WTC11 (cell line): ENCODE measurements at regions not wholly inside any gene's neighbourhood (a gene's known extent, or its start where the extent isn't known, plus 50 kb on each side); places are given as distances from the start of the nearest gene placed in this dataset.

Experiments used
- ATAC-seq: fragments of 200-7000 bp; cut with Tn5 transposase; 2 replicates; pipeline ENCODE4 v1.10.0; 2021; ENCODE audit warnings: mild to moderate bottlenecking, moderate library complexity
- CTCF ChIA-PET: fragments of 300-600 bp; sonication (Branson Sonifier 250); formaldehyde crosslinking; loops from one replicate; lab custom pipeline; 2021; ENCODE audit warnings: antibody characterized with exemption; lab: Charles Lee
- POLR2A ChIA-PET: fragments of 350-600 bp; sonication (Branson Sonifier 250); formaldehyde crosslinking; loops from one replicate; lab custom pipeline; 2021; ENCODE audit warnings: antibody characterized with exemption; lab: Charles Lee
- DNase-seq: peaks from one replicate; pipeline ENCODE4 v3.0.0; 2021; ENCODE audit warnings: low spot score
- H3K27ac Mint-ChIP-seq: 2 replicates; pipeline ENCODE4 v1.8.0; 2021; ENCODE audit warnings: mixed read lengths
- H3K27me3 Mint-ChIP-seq: 2 replicates; pipeline ENCODE4 v1.8.0; 2021; ENCODE audit warnings: low read depth, mild to moderate bottlenecking, moderate library complexity, mixed read lengths
- H3K36me3 Mint-ChIP-seq: 2 replicates; pipeline ENCODE4 v1.8.0; 2021; ENCODE audit warnings: mixed read lengths
- H3K4me1 Mint-ChIP-seq: 2 replicates; pipeline ENCODE4 v1.8.0; 2022; ENCODE audit warnings: mixed read lengths
- H3K4me3 Mint-ChIP-seq: 2 replicates; pipeline ENCODE4 v1.8.0; 2021; ENCODE audit warnings: mild to moderate bottlenecking, moderate library complexity, mixed read lengths
- H3K9me3 Mint-ChIP-seq: 2 replicates; pipeline ENCODE4 v1.8.0; 2021; ENCODE audit warnings: mixed read lengths
- ATF1 ChIP-seq: sonication (generic); formaldehyde crosslinking; IDR thresholded peaks from 2 replicates; pipeline ENCODE4 v1.8.1; 2023; ENCODE audit warnings: mild to moderate bottlenecking, moderate library complexity, missing genetic modification reagents
- ELF4 ChIP-seq: sonication (generic); formaldehyde crosslinking; IDR thresholded peaks from 2 replicates; pipeline ENCODE4 v1.8.1; 2022; ENCODE audit warnings: low read depth, mild to moderate bottlenecking, moderate library complexity, missing genetic modification reagents
- ETV6 ChIP-seq: sonication (generic); formaldehyde crosslinking; IDR thresholded peaks from 2 replicates; pipeline ENCODE4 v1.8.1; 2022; ENCODE audit warnings: mild to moderate bottlenecking, missing genetic modification reagents
- JAZF1 ChIP-seq: fragments of 250-450 bp; sonication (Bioruptor Pico); IDR thresholded peaks from 2 replicates; pipeline ENCODE4 v1.9.0; 2021; ENCODE audit warnings: moderate library complexity, mild to moderate bottlenecking, inconsistent platforms
- KAT7 ChIP-seq: sonication (generic); formaldehyde crosslinking; IDR thresholded peaks from 2 replicates; pipeline ENCODE4 v1.8.1; 2023; ENCODE audit warnings: missing genetic modification reagents, mild to moderate bottlenecking, borderline replicate concordance
- MXD4 ChIP-seq: fragments of 250-450 bp; sonication (Bioruptor Pico); IDR thresholded peaks from 2 replicates; pipeline ENCODE4 v1.8.0; 2021; ENCODE audit warnings: mild to moderate bottlenecking, moderate library complexity, borderline replicate concordance
- ZNF138 ChIP-seq: sonication (generic); formaldehyde crosslinking; conservative IDR thresholded peaks from 2 replicates; pipeline ENCODE4 v1.8.1; 2022; ENCODE audit warnings: mild to moderate bottlenecking, moderate library complexity, missing genetic modification reagents
- ZNF416 ChIP-seq: fragments of 250-450 bp; sonication (Bioruptor Pico); IDR thresholded peaks from 2 replicates; pipeline ENCODE4 v1.9.0; 2021; ENCODE audit warnings: mild to moderate bottlenecking, inconsistent platforms
- ZNF423 ChIP-seq: fragments of 250-450 bp; sonication (Bioruptor Pico); IDR thresholded peaks from 2 replicates; pipeline ENCODE4 v2.1.2; 2022; ENCODE audit warnings: mild to moderate bottlenecking, moderate library complexity
- TF ChIP-seq, protein P1 (sequence below): sonication (generic); formaldehyde crosslinking; conservative IDR thresholded peaks from 2 replicates; pipeline ENCODE4 v1.8.1; 2022; ENCODE audit warnings: mild to moderate bottlenecking, missing genetic modification reagents
- TF ChIP-seq, protein P2 (sequence below): fragments of 250-450 bp; sonication (Bioruptor Pico); IDR thresholded peaks from 2 replicates; pipeline ENCODE4 v1.8.0; 2021; ENCODE audit warnings: mild to moderate bottlenecking
- TF ChIP-seq, protein P3 (sequence below): sonication (generic); formaldehyde crosslinking; IDR thresholded peaks from 2 replicates; pipeline ENCODE4 v1.8.0; 2022; ENCODE audit warnings: mild to moderate bottlenecking, missing genetic modification reagents
- TF ChIP-seq, protein P4 (sequence below): sonication (generic); formaldehyde crosslinking; IDR thresholded peaks from 2 replicates; pipeline ENCODE4 v1.8.1; 2023; ENCODE audit warnings: mild to moderate bottlenecking, missing genetic modification reagents
- TF ChIP-seq, protein P5 (sequence below): sonication (generic); formaldehyde crosslinking; IDR thresholded peaks from 2 replicates; pipeline ENCODE4 v1.8.1; 2023; ENCODE audit warnings: mild to moderate bottlenecking, missing genetic modification reagents
- TF ChIP-seq, protein P6 (sequence below): fragments of 250-450 bp; sonication (Bioruptor Pico); IDR thresholded peaks from 2 replicates; pipeline ENCODE4 v2.1.2; 2022; ENCODE audit warnings: mild to moderate bottlenecking, moderate library complexity
- TF ChIP-seq, protein P7 (sequence below): fragments of 250-450 bp; sonication (Bioruptor Pico); IDR thresholded peaks from 2 replicates; pipeline ENCODE4 v1.9.0; 2021; ENCODE audit warnings: mild to moderate bottlenecking, borderline replicate concordance
- TF ChIP-seq, protein P8 (sequence below): fragments of 250-450 bp; sonication (Bioruptor Pico); IDR thresholded peaks from 2 replicates; pipeline ENCODE4 v1.9.0; 2021; ENCODE audit warnings: moderate library complexity, mild to moderate bottlenecking, inconsistent platforms, borderline replicate concordance
- TF ChIP-seq, protein P9 (sequence below): sonication (generic); formaldehyde crosslinking; IDR thresholded peaks from 2 replicates; pipeline ENCODE4 v1.8.1; 2022; ENCODE audit warnings: mild to moderate bottlenecking, moderate library complexity, missing genetic modification reagents

DNA sequence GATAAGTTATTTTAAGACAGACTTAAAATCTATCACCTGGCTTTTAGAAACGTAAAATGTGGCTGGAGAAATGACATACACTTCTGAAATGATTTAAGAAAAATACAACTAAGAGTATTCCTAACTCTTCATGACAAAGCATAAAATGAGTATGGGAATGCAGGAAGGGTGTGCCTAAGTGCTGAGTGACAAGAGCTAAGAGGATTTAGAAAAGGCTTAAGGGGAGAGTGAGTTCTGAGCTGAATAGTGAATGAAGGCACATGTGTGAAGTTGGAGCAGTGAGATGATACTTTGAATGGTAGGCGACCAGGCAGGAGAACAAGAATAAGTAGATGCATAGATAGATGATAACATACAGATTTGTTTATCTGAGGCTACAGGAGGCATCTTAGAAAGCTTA lies 458.3 kb upstream of the TENM3 start:
- Mint-ChIP-seq H3K27ac (no peak overlapping the region), H3K9me3 (peaks cover 17% of the 10 kb centered on the region), H3K36me3 (peaks cover 5% of the 10 kb centered on the region), H3K4me1 (peaks cover 7% of the 10 kb centered on the region; the same call in 1 of the 2 replicates), H3K27me3 (no peaks in the 10 kb centered on the region), H3K4me3 (no peak overlapping the region)
- ATAC-seq (no peak), DNase-seq (no peak)
- CTCF ChIA-PET, result no interaction called here
- POLR2A ChIA-PET, result no interaction called here
- TF ChIP-seq ELF4, result no peak

DNA sequence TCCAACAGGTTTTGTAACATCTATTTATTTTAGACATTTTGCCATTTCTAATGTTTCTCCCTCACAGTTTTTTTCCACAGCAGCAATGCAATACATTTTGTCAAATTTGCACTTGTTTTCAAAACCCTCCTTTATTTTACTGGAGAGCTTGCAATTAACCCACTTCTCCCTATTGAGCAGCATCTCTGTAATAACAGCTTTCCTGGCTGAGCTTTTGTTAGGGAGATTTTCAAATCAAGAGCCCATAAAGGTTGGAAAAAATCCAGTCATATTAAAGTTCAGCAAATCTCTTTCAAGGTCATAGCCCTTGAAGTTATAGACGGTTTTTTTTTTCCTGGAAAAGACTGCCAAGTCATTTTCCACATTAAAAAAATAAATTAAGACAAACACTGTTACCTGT lies 450.6 kb upstream of the TENM3 start:
- no peak overlapping the region for H3K4me3 Mint-ChIP-seq
- peaks cover 31% of the 10 kb centered on the region for H3K4me1 Mint-ChIP-seq
- DNase-seq, result no peak
- no peak for TF ChIP-seq ZNF138
- TF ChIP-seq, protein P1, sequence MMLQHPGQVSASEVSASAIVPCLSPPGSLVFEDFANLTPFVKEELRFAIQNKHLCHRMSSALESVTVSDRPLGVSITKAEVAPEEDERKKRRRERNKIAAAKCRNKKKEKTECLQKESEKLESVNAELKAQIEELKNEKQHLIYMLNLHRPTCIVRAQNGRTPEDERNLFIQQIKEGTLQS, result no peak
- TF ChIP-seq, protein P2, sequence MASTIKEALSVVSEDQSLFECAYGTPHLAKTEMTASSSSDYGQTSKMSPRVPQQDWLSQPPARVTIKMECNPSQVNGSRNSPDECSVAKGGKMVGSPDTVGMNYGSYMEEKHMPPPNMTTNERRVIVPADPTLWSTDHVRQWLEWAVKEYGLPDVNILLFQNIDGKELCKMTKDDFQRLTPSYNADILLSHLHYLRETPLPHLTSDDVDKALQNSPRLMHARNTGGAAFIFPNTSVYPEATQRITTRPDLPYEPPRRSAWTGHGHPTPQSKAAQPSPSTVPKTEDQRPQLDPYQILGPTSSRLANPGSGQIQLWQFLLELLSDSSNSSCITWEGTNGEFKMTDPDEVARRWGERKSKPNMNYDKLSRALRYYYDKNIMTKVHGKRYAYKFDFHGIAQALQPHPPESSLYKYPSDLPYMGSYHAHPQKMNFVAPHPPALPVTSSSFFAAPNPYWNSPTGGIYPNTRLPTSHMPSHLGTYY, result no peak
- TF ChIP-seq, protein P3, sequence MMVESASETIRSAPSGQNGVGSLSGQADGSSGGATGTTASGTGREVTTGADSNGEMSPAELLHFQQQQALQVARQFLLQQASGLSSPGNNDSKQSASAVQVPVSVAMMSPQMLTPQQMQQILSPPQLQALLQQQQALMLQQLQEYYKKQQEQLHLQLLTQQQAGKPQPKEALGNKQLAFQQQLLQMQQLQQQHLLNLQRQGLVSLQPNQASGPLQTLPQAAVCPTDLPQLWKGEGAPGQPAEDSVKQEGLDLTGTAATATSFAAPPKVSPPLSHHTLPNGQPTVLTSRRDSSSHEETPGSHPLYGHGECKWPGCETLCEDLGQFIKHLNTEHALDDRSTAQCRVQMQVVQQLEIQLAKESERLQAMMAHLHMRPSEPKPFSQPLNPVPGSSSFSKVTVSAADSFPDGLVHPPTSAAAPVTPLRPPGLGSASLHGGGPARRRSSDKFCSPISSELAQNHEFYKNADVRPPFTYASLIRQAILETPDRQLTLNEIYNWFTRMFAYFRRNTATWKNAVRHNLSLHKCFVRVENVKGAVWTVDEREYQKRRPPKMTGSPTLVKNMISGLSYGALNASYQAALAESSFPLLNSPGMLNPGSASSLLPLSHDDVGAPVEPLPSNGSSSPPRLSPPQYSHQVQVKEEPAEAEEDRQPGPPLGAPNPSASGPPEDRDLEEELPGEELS (CRISPR knock-in tag), result no peak
- TF ChIP-seq ATF1 (CRISPR knock-in tag), result no peak
- TF ChIP-seq, protein P4, sequence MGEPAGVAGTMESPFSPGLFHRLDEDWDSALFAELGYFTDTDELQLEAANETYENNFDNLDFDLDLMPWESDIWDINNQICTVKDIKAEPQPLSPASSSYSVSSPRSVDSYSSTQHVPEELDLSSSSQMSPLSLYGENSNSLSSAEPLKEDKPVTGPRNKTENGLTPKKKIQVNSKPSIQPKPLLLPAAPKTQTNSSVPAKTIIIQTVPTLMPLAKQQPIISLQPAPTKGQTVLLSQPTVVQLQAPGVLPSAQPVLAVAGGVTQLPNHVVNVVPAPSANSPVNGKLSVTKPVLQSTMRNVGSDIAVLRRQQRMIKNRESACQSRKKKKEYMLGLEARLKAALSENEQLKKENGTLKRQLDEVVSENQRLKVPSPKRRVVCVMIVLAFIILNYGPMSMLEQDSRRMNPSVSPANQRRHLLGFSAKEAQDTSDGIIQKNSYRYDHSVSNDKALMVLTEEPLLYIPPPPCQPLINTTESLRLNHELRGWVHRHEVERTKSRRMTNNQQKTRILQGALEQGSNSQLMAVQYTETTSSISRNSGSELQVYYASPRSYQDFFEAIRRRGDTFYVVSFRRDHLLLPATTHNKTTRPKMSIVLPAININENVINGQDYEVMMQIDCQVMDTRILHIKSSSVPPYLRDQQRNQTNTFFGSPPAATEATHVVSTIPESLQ (CRISPR knock-in tag), result no peak
- TF ChIP-seq ZNF423 (CRISPR knock-in tag), result no peak
- TF ChIP-seq ZNF416 (CRISPR knock-in tag), result no peak
- TF ChIP-seq, protein P5, sequence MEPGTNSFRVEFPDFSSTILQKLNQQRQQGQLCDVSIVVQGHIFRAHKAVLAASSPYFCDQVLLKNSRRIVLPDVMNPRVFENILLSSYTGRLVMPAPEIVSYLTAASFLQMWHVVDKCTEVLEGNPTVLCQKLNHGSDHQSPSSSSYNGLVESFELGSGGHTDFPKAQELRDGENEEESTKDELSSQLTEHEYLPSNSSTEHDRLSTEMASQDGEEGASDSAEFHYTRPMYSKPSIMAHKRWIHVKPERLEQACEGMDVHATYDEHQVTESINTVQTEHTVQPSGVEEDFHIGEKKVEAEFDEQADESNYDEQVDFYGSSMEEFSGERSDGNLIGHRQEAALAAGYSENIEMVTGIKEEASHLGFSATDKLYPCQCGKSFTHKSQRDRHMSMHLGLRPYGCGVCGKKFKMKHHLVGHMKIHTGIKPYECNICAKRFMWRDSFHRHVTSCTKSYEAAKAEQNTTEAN (CRISPR knock-in tag), result no peak
- TF ChIP-seq KAT7, result no peak
- TF ChIP-seq, protein P6, sequence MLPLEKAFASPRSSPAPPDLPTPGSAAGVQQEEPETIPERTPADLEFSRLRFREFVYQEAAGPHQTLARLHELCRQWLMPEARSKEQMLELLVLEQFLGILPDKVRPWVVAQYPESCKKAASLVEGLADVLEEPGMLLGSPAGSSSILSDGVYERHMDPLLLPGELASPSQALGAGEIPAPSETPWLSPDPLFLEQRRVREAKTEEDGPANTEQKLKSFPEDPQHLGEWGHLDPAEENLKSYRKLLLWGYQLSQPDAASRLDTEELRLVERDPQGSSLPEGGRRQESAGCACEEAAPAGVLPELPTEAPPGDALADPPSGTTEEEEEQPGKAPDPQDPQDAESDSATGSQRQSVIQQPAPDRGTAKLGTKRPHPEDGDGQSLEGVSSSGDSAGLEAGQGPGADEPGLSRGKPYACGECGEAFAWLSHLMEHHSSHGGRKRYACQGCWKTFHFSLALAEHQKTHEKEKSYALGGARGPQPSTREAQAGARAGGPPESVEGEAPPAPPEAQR (CRISPR knock-in tag), result no peak
- TF ChIP-seq ELF4, result no peak
- no peak for TF ChIP-seq ETV6 (CRISPR knock-in tag)
- ChIA-PET CTCF (no interaction called here), POLR2A (no interaction called here)
- H3K9me3 Mint-ChIP-seq, result peaks cover 12% of the 10 kb centered on the region
- no peak for ATAC-seq
- no peaks in the 10 kb centered on the region for H3K27me3 Mint-ChIP-seq
- H3K27ac Mint-ChIP-seq, result peak overlapping the region; percentile 6; the same call in 1 of the 2 replicates
- peaks cover 7% of the 10 kb centered on the region; the same call in 1 of the 2 replicates for H3K36me3 Mint-ChIP-seq

DNA sequence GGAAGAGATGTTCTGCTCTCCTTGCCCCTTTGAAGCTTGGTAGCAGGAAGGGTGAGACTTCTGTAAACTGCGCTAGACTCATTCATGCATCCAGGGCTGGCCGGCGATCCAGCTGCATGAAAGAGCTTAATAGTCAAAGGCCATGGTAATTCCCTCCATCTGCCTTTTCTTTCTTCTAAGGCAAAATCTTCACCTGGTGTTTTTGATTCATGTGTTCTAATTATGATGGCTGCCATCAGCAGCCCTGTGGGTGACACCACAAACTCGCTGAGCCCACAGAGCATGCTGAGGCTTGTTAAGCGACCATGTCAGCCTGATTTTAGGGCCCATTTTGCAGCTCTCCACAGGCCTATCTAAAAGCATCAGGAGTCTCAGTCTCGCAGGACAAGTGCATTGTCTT lies 450.1 kb upstream of the TENM3 start:
- ATAC-seq (peak; percentile 79), DNase-seq (no peak)
- peaks cover 31% of the 10 kb centered on the region for H3K4me1 Mint-ChIP-seq
- peak overlapping the region; percentile 94 for H3K27ac Mint-ChIP-seq
- no peak overlapping the region for H3K4me3 Mint-ChIP-seq
- H3K9me3 Mint-ChIP-seq, result peaks cover 12% of the 10 kb centered on the region
- H3K36me3 Mint-ChIP-seq, result peaks cover 7% of the 10 kb centered on the region; the same call in 1 of the 2 replicates
- CTCF ChIA-PET, result interaction anchor here (0.8 kb wide), 1 partner anchor 1132 kb away, joined by 3 read pairs; no protein-coding TSS in a partner anchor
- no peaks in the 10 kb centered on the region for H3K27me3 Mint-ChIP-seq
- POLR2A ChIA-PET, result interaction anchor here (0.6 kb wide), 1 partner anchor 43 kb away, joined by 3 read pairs; no protein-coding TSS in a partner anchor
- TF ChIP-seq, protein P7, sequence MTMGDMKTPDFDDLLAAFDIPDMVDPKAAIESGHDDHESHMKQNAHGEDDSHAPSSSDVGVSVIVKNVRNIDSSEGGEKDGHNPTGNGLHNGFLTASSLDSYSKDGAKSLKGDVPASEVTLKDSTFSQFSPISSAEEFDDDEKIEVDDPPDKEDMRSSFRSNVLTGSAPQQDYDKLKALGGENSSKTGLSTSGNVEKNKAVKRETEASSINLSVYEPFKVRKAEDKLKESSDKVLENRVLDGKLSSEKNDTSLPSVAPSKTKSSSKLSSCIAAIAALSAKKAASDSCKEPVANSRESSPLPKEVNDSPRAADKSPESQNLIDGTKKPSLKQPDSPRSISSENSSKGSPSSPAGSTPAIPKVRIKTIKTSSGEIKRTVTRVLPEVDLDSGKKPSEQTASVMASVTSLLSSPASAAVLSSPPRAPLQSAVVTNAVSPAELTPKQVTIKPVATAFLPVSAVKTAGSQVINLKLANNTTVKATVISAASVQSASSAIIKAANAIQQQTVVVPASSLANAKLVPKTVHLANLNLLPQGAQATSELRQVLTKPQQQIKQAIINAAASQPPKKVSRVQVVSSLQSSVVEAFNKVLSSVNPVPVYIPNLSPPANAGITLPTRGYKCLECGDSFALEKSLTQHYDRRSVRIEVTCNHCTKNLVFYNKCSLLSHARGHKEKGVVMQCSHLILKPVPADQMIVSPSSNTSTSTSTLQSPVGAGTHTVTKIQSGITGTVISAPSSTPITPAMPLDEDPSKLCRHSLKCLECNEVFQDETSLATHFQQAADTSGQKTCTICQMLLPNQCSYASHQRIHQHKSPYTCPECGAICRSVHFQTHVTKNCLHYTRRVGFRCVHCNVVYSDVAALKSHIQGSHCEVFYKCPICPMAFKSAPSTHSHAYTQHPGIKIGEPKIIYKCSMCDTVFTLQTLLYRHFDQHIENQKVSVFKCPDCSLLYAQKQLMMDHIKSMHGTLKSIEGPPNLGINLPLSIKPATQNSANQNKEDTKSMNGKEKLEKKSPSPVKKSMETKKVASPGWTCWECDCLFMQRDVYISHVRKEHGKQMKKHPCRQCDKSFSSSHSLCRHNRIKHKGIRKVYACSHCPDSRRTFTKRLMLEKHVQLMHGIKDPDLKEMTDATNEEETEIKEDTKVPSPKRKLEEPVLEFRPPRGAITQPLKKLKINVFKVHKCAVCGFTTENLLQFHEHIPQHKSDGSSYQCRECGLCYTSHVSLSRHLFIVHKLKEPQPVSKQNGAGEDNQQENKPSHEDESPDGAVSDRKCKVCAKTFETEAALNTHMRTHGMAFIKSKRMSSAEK (CRISPR knock-in tag), result no peak
- TF ChIP-seq, protein P8, sequence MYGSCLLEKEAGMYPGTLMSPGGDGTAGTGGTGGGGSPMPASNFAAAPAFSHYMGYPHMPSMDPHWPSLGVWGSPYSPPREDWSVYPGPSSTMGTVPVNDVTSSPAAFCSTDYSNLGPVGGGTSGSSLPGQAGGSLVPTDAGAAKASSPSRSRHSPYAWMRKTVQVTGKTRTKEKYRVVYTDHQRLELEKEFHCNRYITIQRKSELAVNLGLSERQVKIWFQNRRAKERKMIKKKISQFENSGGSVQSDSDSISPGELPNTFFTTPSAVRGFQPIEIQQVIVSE (CRISPR knock-in tag), result no peak
- no peak for TF ChIP-seq JAZF1 (CRISPR knock-in tag)
- TF ChIP-seq, protein P9, sequence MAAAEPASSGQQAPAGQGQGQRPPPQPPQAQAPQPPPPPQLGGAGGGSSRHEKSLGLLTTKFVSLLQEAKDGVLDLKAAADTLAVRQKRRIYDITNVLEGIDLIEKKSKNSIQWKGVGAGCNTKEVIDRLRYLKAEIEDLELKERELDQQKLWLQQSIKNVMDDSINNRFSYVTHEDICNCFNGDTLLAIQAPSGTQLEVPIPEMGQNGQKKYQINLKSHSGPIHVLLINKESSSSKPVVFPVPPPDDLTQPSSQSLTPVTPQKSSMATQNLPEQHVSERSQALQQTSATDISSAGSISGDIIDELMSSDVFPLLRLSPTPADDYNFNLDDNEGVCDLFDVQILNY (CRISPR knock-in tag), result no peak
- no peak for TF ChIP-seq MXD4 (CRISPR knock-in tag)
